Stimulated activated CD8-positive, alpha-beta memory T cell treated with anti-CD3 and anti-CD28 coated beads, Interleukin-15, amount 100 ng/mL, for 24 hours (primary cell): ENCODE measurements at regions not wholly inside any gene's neighbourhood (a gene's known extent, or its start where the extent isn't known, plus 50 kb on each side); places are given as distances from the start of the nearest gene placed in this dataset.

Experiments
- DNase-seq: peaks from one replicate; pipeline ENCODE4 v3.0.0-alpha.2; 2020; ENCODE audit warnings: low read depth

GRCh38 chr1:29384496-29385015, 148.2 kb downstream of the PTPRU start:
- no peak for DNase-seq

GRCh38 chr1:29383746-29384371, 147.5 kb downstream of the PTPRU start:
- DNase-seq: no peak

- no peak for DNase-seq
Measured at GRCh38 chr1:29382851-29383745, 146.8 kb downstream of the PTPRU start.

- no peak for DNase-seq
Measured at GRCh38 chr1:29381426-29381825, 145.1 kb downstream of the PTPRU start.

- DNase-seq: no peak
Measured at GRCh38 chr1:29380532-29380931, 144.2 kb downstream of the PTPRU start.

GRCh38 chr1:29379443-29380073, 143.2 kb downstream of the PTPRU start:
- DNase-seq: no peak
